ENCODE measurements at regions not wholly inside any gene's neighbourhood (a gene's known extent, or its start where the extent isn't known, plus 50 kb on each side); places are given as distances from the start of the nearest gene placed in this dataset.

GRCh38 chrX:124820738-124821137, 474.4 kb downstream of the SH2D1A start:
- TF ChIP-seq CTCF (IDR thresholded peaks at IDR 0.05; ENCODE audit: poor library complexity) = no peak
- no peak for TF ChIP-seq EZH2phosphoT487 (IDR thresholded peaks at IDR 0.05; ENCODE audit: low read depth, severe bottlenecking, unreplicated experiment)
